NT2/D1 (cell line): ENCODE measurements at regions not wholly inside any gene's neighbourhood (a gene's known extent, or its start where the extent isn't known, plus 50 kb on each side); places are given as distances from the start of the nearest gene placed in this dataset.
"Not testable (repeated sequence)": the region's sequence is repeated elsewhere in the genome, so short reads cannot be mapped to it uniquely, and the experiment has no call there.

ENCODE experiments used
- SUZ12 ChIP-seq: IDR thresholded peaks from 2 replicates; pipeline ENCODE4 v1.6.1; 2011; ENCODE audit not compliant: insufficient read length, insufficient read depth; ENCODE audit errors: extremely low read depth
- YY1 ChIP-seq: IDR thresholded peaks from 2 replicates; pipeline ENCODE4 v1.6.1; 2011; ENCODE audit not compliant: insufficient read length, insufficient read depth
- ZNF274 ChIP-seq: IDR thresholded peaks from 2 replicates; pipeline ENCODE4 v1.6.1; 2011; ENCODE audit warnings: mild to moderate bottlenecking, low read depth, low read length

DNA sequence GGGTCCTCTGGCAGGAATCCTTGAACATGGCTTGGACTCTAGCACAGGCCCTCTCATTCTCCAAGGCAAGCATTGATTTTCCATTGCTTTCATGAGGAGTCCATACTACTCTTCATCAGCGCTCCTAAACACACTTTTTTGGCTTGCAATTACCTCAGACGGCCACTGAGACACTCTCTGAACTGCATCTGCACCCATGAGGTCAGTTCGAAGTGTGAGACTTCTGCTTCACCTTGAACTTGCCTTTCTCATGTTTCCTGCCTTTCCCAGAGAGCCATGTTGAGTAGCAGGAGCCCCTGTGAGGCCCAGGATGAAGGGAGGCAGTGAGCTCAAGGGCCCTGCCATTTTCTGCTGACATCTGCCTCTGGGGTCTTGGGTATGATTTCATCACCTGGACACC, 279.2 kb upstream of the ZNF337 start:
- not testable (repeated sequence) for TF ChIP-seq ZNF274, YY1, SUZ12
